ENCODE measurements at regions not wholly inside any gene's neighbourhood (a gene's known extent, or its start where the extent isn't known, plus 50 kb on each side); places are given as distances from the start of the nearest gene placed in this dataset.
"Not testable (repeated sequence)": the region's sequence is repeated elsewhere in the genome, so short reads cannot be mapped to it uniquely, and the experiment has no call there.

- no peak for DNase-seq
- H3K27ac ChIP-seq, result no peak overlapping the region
- no peak overlapping the region for H3K4me3 ChIP-seq
- no peaks in the 10 kb centered on the region for H3K4me1 ChIP-seq
- H3K36me3 ChIP-seq, result no peaks in the 10 kb centered on the region
- no peaks in the 10 kb centered on the region for H3K9me3 ChIP-seq (replicated peaks)
- no peaks in the 10 kb centered on the region for H3K27me3 ChIP-seq
Measured at GRCh38 chr10:9504227-9504626, 1449.7 kb downstream of the GATA3 start.

GRCh38 chr10:9505546-9505945 is 1451.1 kb downstream of the GATA3 start:
- no peak for DNase-seq
- Histone ChIP-seq H3K27ac (no peak overlapping the region), H3K9me3 (replicated peaks) (no peaks in the 10 kb centered on the region), H3K27me3 (no peaks in the 10 kb centered on the region), H3K4me3 (no peak overlapping the region), H3K4me1 (no peaks in the 10 kb centered on the region), H3K36me3 (no peaks in the 10 kb centered on the region)

DNA sequence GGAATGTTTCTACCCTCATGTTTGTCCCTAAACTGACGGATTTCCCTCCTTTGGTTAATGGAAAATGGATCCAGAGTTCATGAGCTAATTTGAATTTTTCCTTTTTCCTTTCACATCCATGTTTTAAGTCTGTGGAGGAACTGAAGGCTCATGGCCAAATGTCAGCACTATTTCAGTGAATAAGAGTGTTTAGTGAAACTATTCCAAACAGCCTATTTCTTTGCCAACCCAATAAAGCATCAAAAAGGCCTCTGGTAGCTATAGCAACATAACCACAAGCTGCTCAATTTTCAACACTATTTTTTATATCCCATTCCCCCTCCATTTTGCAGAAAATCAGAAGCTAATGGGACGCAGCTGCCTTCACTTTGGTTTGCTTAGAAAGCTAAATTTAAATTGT is 1454.1 kb downstream of the GATA3 start:
- no peak for DNase-seq
- no peaks in the 10 kb centered on the region for H3K4me1 ChIP-seq

DNA sequence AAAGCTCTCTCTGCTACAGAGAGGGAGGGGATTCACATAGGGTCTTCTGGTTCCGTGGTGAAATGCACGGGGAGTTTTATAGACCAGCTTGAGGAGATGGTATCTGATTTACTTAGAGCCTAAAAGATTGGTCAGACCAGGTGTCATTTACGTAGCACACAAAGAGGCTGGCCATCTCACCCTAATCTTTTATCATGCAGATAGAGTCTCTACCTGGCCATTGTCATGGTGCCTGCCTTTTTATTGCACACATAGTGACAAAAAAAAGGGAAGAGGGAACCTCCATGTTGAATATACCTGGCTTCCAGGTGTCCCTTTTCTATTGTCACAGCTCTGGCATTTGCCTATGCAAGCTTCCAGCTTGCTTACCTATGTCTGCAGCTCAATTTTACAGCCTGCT is 1456.1 kb downstream of the GATA3 start:
- Histone ChIP-seq H3K9me3 (replicated peaks) (no peaks in the 10 kb centered on the region), H3K4me1 (no peaks in the 10 kb centered on the region), H3K36me3 (no peaks in the 10 kb centered on the region), H3K27me3 (no peaks in the 10 kb centered on the region), H3K27ac (no peak overlapping the region), H3K4me3 (no peak overlapping the region)
- DNase-seq, result no peak

More for the DNA sequence above, 1454.1 kb downstream of the GATA3 start:
- H3K36me3 ChIP-seq, result no peaks in the 10 kb centered on the region
- H3K27ac ChIP-seq, result no peak overlapping the region
- H3K27me3 ChIP-seq, result no peaks in the 10 kb centered on the region
- no peaks in the 10 kb centered on the region for H3K9me3 ChIP-seq (replicated peaks)
- no peak overlapping the region for H3K4me3 ChIP-seq

GRCh38 chr10:9515922-9516321 is 1461.4 kb downstream of the GATA3 start:
- Histone ChIP-seq H3K4me3 (no peak overlapping the region), H3K27ac (no peak overlapping the region), H3K9me3 (replicated peaks) (no peaks in the 10 kb centered on the region), H3K27me3 (no peaks in the 10 kb centered on the region), H3K36me3 (no peaks in the 10 kb centered on the region), H3K4me1 (no peaks in the 10 kb centered on the region)
- no peak for DNase-seq

GRCh38 chr10:9535744-9536143 is 1481.3 kb downstream of the GATA3 start:
- DNase-seq, result no peak
- H3K36me3 ChIP-seq, result no peaks in the 10 kb centered on the region
- H3K27me3 ChIP-seq, result no peaks in the 10 kb centered on the region
- H3K27ac ChIP-seq, result no peak overlapping the region
- H3K4me3 ChIP-seq, result no peak overlapping the region
- no peaks in the 10 kb centered on the region for H3K4me1 ChIP-seq
- no peaks in the 10 kb centered on the region for H3K9me3 ChIP-seq (replicated peaks)

- no peak for DNase-seq
- Histone ChIP-seq H3K4me3 (no peak overlapping the region), H3K27me3 (no peaks in the 10 kb centered on the region), H3K9me3 (replicated peaks) (no peaks in the 10 kb centered on the region), H3K36me3 (no peaks in the 10 kb centered on the region), H3K27ac (no peak overlapping the region), H3K4me1 (no peaks in the 10 kb centered on the region)
Measured at GRCh38 chr10:9545073-9545472, 1472.6 kb upstream of the CELF2 start.

DNA sequence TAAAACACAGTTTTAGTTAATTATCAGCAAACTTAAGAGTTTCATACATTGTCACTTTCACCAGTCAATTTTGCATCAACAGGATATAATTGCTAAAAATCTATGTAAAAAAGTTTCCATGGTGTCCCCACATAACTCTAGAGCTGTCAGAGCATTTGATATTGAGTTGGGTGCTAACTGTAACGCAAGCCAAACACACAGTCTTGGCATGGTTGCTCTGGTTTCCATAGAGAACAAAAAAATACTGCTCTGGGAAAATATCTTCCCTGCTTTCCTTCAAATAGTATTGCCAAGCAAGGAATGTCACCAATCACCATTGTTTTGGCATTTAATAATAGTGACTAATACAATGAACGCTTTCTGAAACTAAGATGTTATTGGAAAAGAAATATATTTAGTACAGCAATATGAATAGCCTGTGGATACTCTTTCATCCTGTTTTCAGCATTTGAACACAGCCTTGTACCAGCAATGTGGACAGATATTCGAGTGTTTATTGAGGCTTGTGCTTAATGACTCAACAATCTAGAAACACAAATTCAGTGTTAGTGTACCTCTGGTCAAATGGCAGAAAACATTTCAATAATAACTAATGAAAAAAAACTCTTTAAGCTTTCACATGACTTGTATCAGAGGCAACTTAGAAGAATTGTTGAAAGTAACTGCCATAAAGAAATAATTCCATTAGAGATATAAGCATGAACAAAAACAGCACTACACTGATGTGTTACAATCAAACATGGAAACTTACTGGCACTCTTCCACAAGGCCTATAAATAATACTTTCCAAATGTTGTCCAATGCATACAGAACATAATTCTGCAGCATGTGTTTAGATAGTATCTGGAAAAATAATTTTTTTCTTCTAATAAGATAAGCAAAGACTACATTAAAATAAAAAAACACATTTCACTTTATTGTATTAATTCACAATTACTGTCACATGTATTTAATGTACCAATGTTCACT is 1469.5 kb upstream of the CELF2 start:
- Histone ChIP-seq H3K4me3 (no peak overlapping the region), H3K27me3 (no peaks in the 10 kb centered on the region), H3K36me3 (no peaks in the 10 kb centered on the region), H3K9me3 (replicated peaks) (no peaks in the 10 kb centered on the region), H3K4me1 (no peaks in the 10 kb centered on the region), H3K27ac (no peak overlapping the region)
- DNase-seq, result no peak

DNA sequence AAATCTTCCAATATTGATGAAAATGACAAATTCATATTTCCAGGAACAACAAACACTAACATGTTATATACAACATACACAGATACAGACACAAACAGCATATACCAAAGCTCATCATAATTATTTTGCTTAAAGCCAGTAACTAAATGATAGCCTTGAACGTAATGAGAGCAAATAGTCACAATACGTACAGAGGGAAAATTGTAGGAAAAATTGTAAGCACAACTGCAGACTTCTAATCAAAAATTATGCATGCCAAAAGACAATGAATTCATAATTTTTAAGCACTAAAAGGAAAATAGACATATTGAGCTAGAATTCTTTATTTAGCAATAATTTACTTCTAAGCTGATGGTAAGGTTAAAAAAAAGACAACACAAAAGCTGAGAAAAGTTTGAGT is 1466.9 kb upstream of the CELF2 start:
- H3K9me3 ChIP-seq (replicated peaks), result no peaks in the 10 kb centered on the region
- no peak overlapping the region for H3K4me3 ChIP-seq
- H3K36me3 ChIP-seq, result no peaks in the 10 kb centered on the region
- H3K27me3 ChIP-seq, result no peaks in the 10 kb centered on the region
- DNase-seq, result no peak
- H3K4me1 ChIP-seq, result no peaks in the 10 kb centered on the region
- H3K27ac ChIP-seq, result no peak overlapping the region

DNA sequence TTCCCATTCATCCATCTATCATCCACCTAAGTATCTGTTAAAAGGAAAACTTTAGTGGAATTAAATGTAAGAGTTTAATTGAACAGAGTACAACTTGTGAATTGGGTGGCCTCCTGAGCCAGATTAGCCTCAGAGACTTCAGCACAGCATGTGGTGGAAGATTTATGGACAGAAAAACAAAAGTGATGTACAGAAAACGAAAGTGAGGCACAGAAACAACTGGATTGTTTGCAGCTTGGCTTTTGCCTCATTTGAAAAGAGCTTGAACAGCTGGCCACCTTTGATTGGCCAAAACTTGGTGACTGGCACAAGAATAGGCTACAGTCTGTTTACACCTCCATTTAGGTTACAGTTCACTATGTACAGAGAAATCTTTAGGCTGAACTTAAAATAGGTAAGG is 1463.4 kb upstream of the CELF2 start:
- H3K27ac ChIP-seq, result no peak overlapping the region
- no peaks in the 10 kb centered on the region for H3K27me3 ChIP-seq
- DNase-seq, result peak; percentile 5 to 21
- no peaks in the 10 kb centered on the region for H3K9me3 ChIP-seq (replicated peaks)
- H3K4me3 ChIP-seq, result no peak overlapping the region
- no peaks in the 10 kb centered on the region for H3K36me3 ChIP-seq
- H3K4me1 ChIP-seq, result no peaks in the 10 kb centered on the region

- Histone ChIP-seq H3K4me1 (peaks cover 19% of the 10 kb centered on the region), H3K27ac (peak overlapping the region; percentile 78), H3K36me3 (no peaks in the 10 kb centered on the region), H3K9me3 (replicated peaks) (no peaks in the 10 kb centered on the region), H3K27me3 (no peaks in the 10 kb centered on the region), H3K4me3 (no peak overlapping the region)
- peak; percentile 10 to 74 for DNase-seq
Measured at GRCh38 chr10:9560976-9561375, 1456.7 kb upstream of the CELF2 start.

- H3K27ac ChIP-seq, result peak overlapping the region; percentile 78
- H3K4me3 ChIP-seq, result no peak overlapping the region
- H3K36me3 ChIP-seq, result no peaks in the 10 kb centered on the region
- H3K9me3 ChIP-seq (replicated peaks), result no peaks in the 10 kb centered on the region
- peaks cover 19% of the 10 kb centered on the region for H3K4me1 ChIP-seq
- H3K27me3 ChIP-seq, result no peaks in the 10 kb centered on the region
- no peak for DNase-seq
Measured at GRCh38 chr10:9561821-9562505, 1455.7 kb upstream of the CELF2 start.

GRCh38 chr10:9577746-9578145 is 1439.9 kb upstream of the CELF2 start:
- no peaks in the 10 kb centered on the region for H3K36me3 ChIP-seq
- no peaks in the 10 kb centered on the region for H3K9me3 ChIP-seq (replicated peaks)
- H3K27me3 ChIP-seq, result no peaks in the 10 kb centered on the region
- H3K4me3 ChIP-seq, result no peak overlapping the region
- DNase-seq, result no peak
- H3K4me1 ChIP-seq, result no peaks in the 10 kb centered on the region
- no peak overlapping the region for H3K27ac ChIP-seq

GRCh38 chr10:9579110-9579705 is 1438.5 kb upstream of the CELF2 start:
- Histone ChIP-seq H3K36me3 (no peaks in the 10 kb centered on the region), H3K27me3 (no peaks in the 10 kb centered on the region), H3K4me3 (no peak overlapping the region), H3K4me1 (no peaks in the 10 kb centered on the region), H3K27ac (no peak overlapping the region), H3K9me3 (replicated peaks) (no peaks in the 10 kb centered on the region)
- DNase-seq, result no peak

- not testable (repeated sequence) for H3K27me3 ChIP-seq; H3K9me3 ChIP-seq (replicated peaks); H3K27ac ChIP-seq; H3K4me1 ChIP-seq; DNase-seq; H3K36me3 ChIP-seq; H3K4me3 ChIP-seq
Measured at GRCh38 chr10:9582803-9583202, 1434.9 kb upstream of the CELF2 start.

All from SJCRH30 (cell line).